ENCODE measurements at regions not wholly inside any gene's neighbourhood (a gene's known extent, or its start where the extent isn't known, plus 50 kb on each side); places are given as distances from the start of the nearest gene placed in this dataset.

DNA sequence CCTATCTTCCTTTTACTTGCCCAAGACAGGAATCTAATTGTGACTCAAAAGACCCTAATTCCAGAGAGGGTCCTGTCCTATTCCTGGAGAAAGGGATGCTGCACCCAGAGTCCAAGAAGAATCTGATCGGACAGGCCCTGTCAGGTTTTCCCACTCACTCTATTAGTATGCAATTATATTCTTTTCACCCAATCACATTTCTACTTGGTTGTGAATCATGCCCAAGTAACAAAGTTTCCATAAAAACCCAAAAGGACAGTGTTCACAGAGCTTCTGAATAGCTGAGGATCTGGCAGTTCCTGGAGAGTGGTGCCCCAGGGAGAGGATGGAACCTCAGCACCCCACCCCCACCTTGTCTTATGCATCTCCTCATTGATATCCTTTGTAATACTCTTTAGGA, 135.3 kb upstream of the SLITRK5 start:
- TF ChIP-seq CTCF (IDR thresholded peaks at IDR 0.05; ENCODE audit: borderline replicate concordance, insufficient read depth, low read depth, low read length): no peak

DNA sequence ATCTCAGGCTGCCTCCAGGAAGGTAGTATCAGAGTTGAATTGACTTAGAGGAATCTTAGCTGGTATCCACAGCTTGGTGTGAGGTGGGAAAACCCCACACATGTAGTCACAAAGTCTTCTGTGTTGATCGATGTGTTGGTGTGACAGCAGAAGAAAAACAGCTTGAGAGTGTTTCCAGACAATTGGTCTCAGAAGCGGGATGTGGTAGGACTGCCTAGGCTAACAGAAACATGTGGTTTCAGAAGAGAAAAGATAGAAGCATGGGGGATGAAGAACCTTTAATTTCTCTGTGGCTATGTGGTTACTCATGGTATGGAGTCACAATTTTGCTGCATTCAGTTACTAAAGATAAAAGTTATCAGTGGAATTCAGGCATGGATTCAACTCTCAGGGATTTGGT, 134.7 kb upstream of the SLITRK5 start:
- TF ChIP-seq CTCF (IDR thresholded peaks at IDR 0.05; ENCODE audit: borderline replicate concordance, insufficient read depth, low read depth, low read length): no peak
- H3K4me3 ChIP-seq (ENCODE audit: low read depth, low read length): no peak overlapping the region

More for the DNA sequence above, 135.3 kb upstream of the SLITRK5 start:
- no peak overlapping the region for H3K4me3 ChIP-seq (ENCODE audit: low read depth, low read length)

- H3K4me3 ChIP-seq (ENCODE audit: low read depth, low read length): no peak overlapping the region
- no peak for TF ChIP-seq CTCF (IDR thresholded peaks at IDR 0.05; ENCODE audit: borderline replicate concordance, insufficient read depth, low read depth, low read length)
Measured at GRCh38 chr13:87536899-87537298, 134.3 kb upstream of the SLITRK5 start.

GRCh38 chr13:87537951-87538350, 133.2 kb upstream of the SLITRK5 start:
- no peak overlapping the region for H3K4me3 ChIP-seq (ENCODE audit: low read depth, low read length)
- TF ChIP-seq CTCF (IDR thresholded peaks at IDR 0.05; ENCODE audit: borderline replicate concordance, insufficient read depth, low read depth, low read length): no peak

GRCh38 chr13:87538366-87539052, 132.7 kb upstream of the SLITRK5 start:
- no peak for TF ChIP-seq CTCF (IDR thresholded peaks at IDR 0.05; ENCODE audit: borderline replicate concordance, insufficient read depth, low read depth, low read length)
- H3K4me3 ChIP-seq (ENCODE audit: low read depth, low read length): no peak overlapping the region

- TF ChIP-seq CTCF (IDR thresholded peaks at IDR 0.05; ENCODE audit: borderline replicate concordance, insufficient read depth, low read depth, low read length): no peak
- no peak overlapping the region for H3K4me3 ChIP-seq (ENCODE audit: low read depth, low read length)
Measured at GRCh38 chr13:87553142-87553541, 118.0 kb upstream of the SLITRK5 start.

- H3K4me3 ChIP-seq (ENCODE audit: low read depth, low read length): no peak overlapping the region
- no peak for TF ChIP-seq CTCF (IDR thresholded peaks at IDR 0.05; ENCODE audit: borderline replicate concordance, insufficient read depth, low read depth, low read length)
Measured at GRCh38 chr13:87554045-87554444, 117.1 kb upstream of the SLITRK5 start.
